DOHH2 (cell line): ENCODE measurements at regions not wholly inside any gene's neighbourhood (a gene's known extent, or its start where the extent isn't known, plus 50 kb on each side); places are given as distances from the start of the nearest gene placed in this dataset.

Experiments
- H3F3A ChIP-seq: fragments of 200-600 bp; sonication (generic), shearing (Covaris generic); 2 replicates; pipeline ENCODE4 v1.6.0; 2016; ENCODE audit warnings: antibody characterized with exemption, mild to moderate bottlenecking; ENCODE audit not compliant: control insufficient read depth, insufficient read depth
- H3K27ac ChIP-seq: fragments of 200-600 bp; sonication (generic); 2 replicates; pipeline ENCODE4 v1.5.1; 2014; ENCODE audit warnings: low read depth, mild to moderate bottlenecking, low read length, moderate library complexity
- H3K27me3 ChIP-seq: fragments of 200-600 bp; sonication (generic); 2 replicates; pipeline ENCODE4 v1.6.1; 2014; ENCODE audit warnings: mild to moderate bottlenecking, low read length, mixed read lengths; ENCODE audit not compliant: control insufficient read depth
- H3K36me3 ChIP-seq: fragments of 200-600 bp; sonication (generic); 2 replicates; pipeline ENCODE4 v1.6.1; 2014; ENCODE audit warnings: mild to moderate bottlenecking, low read length, moderate library complexity, mixed read lengths; ENCODE audit not compliant: control insufficient read depth
- H3K4me1 ChIP-seq: fragments of 200-600 bp; sonication (generic); 2 replicates; pipeline ENCODE4 v1.6.1; 2014; ENCODE audit warnings: mild to moderate bottlenecking, low read length, mixed read lengths; ENCODE audit not compliant: control insufficient read depth
- H3K4me2 ChIP-seq: fragments of 200-600 bp; sonication (generic); 2 replicates; pipeline ENCODE4 v1.6.0; 2014; ENCODE audit warnings: mild to moderate bottlenecking, low read length, moderate library complexity
- H3K4me3 ChIP-seq: fragments of 200-600 bp; sonication (generic); 2 replicates; pipeline ENCODE4 v1.5.1; 2014; ENCODE audit warnings: mild to moderate bottlenecking, low read length, mixed read lengths
- H3K79me2 ChIP-seq: fragments of 200-600 bp; sonication (generic); 2 replicates; pipeline ENCODE4 v1.6.1; 2014; ENCODE audit warnings: mild to moderate bottlenecking, low read length, mixed read lengths; ENCODE audit not compliant: control insufficient read depth
- H3K9me2 ChIP-seq: fragments of 200-600 bp; sonication (generic); replicated peaks from 2 replicates; pipeline ENCODE4 v1.6.1; 2014; ENCODE audit warnings: mild to moderate bottlenecking, low read length, mixed read lengths; ENCODE audit not compliant: control insufficient read depth
- H3K9me3 ChIP-seq: fragments of 200-600 bp; sonication (generic); 2 replicates; pipeline ENCODE4 v1.6.1; 2014; ENCODE audit warnings: antibody characterized with exemption, low read length, mixed read lengths; ENCODE audit not compliant: control insufficient read depth, insufficient read depth
- H4K20me1 ChIP-seq: fragments of 200-600 bp; sonication (generic); 2 replicates; pipeline ENCODE4 v1.6.0; 2014; ENCODE audit warnings: low read depth, mild to moderate bottlenecking, antibody characterized with exemption, low read length, moderate library complexity; ENCODE audit not compliant: control insufficient read depth, insufficient read depth
- EZH2phosphoT487 ChIP-seq: fragments of 200-600 bp; sonication (generic); IDR thresholded peaks from 2 replicates; pipeline ENCODE4 v1.6.1; 2017; ENCODE audit warnings: borderline replicate concordance, mild to moderate bottlenecking, antibody characterized with exemption, low read length, moderate library complexity, mixed read lengths
- TF ChIP-seq, protein P1 (sequence below): fragments of 200-600 bp; sonication (generic); IDR thresholded peaks from one replicate; pipeline ENCODE4 v1.5.1; 2014; ENCODE audit warnings: antibody characterized with exemption, mild to moderate bottlenecking, low read depth, low read length; ENCODE audit not compliant: poor library complexity, severe bottlenecking

DNA sequence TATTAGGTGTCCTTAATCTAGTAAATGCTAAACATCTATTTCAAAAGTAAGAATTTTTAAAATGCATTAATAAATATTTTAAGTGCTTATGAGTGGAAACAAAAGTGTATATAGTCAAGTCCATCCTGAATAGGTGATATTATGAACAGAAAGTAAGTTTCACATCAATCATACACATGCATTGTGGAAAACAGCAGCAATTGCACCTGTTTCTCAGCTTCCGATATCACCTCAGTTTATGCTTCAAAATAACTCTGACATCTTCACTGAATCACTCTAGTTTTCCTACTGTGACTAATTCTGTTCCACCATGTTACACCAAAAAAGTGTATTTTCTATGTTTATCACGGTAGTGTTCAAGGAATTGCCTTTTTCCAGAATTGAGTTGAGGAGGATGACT, 172.6 kb upstream of the MANEA start:
- H3K9me3 ChIP-seq: no peaks in the 10 kb centered on the region
- H3K4me1 ChIP-seq: no peaks in the 10 kb centered on the region
- TF ChIP-seq, protein P1, sequence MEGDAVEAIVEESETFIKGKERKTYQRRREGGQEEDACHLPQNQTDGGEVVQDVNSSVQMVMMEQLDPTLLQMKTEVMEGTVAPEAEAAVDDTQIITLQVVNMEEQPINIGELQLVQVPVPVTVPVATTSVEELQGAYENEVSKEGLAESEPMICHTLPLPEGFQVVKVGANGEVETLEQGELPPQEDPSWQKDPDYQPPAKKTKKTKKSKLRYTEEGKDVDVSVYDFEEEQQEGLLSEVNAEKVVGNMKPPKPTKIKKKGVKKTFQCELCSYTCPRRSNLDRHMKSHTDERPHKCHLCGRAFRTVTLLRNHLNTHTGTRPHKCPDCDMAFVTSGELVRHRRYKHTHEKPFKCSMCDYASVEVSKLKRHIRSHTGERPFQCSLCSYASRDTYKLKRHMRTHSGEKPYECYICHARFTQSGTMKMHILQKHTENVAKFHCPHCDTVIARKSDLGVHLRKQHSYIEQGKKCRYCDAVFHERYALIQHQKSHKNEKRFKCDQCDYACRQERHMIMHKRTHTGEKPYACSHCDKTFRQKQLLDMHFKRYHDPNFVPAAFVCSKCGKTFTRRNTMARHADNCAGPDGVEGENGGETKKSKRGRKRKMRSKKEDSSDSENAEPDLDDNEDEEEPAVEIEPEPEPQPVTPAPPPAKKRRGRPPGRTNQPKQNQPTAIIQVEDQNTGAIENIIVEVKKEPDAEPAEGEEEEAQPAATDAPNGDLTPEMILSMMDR: no peak
- TF ChIP-seq EZH2phosphoT487: no peak
- H4K20me1 ChIP-seq: no peaks in the 10 kb centered on the region
- no peaks in the 10 kb centered on the region for H3K9me2 ChIP-seq
- H3F3A ChIP-seq: no peaks in the 10 kb centered on the region
- no peaks in the 10 kb centered on the region for H3K36me3 ChIP-seq
- no peaks in the 10 kb centered on the region for H3K27me3 ChIP-seq
- no peak overlapping the region for H3K4me3 ChIP-seq
- H3K27ac ChIP-seq: no peak overlapping the region
- H3K4me2 ChIP-seq: no peak overlapping the region
- H3K79me2 ChIP-seq: no peaks in the 10 kb centered on the region

DNA sequence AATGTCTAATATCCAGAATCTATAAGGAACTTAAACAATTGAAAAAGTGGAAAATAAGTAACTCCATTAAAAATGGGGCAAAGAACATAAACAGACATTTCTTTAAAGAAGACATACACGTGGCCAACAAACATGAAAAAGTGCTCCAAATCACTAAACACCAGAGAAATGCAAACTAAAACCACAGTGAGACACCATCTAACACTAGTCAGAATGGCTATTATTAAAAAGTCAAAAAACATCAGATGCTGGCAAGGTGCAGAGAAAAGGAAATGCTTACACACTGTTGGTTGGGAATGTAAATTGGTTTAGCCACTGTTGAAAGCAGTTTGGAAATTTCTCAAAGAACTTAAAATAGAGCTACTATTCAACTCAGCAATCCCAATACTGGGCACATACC, 169.2 kb upstream of the MANEA start:
- no peak overlapping the region for H3K4me2 ChIP-seq
- no peak overlapping the region for H3K4me3 ChIP-seq
- TF ChIP-seq EZH2phosphoT487: no peak
- TF ChIP-seq, protein P1: no peak
- no peaks in the 10 kb centered on the region for H3K4me1 ChIP-seq
- no peaks in the 10 kb centered on the region for H3K79me2 ChIP-seq
- H3K9me3 ChIP-seq: no peaks in the 10 kb centered on the region
- H3K36me3 ChIP-seq: no peaks in the 10 kb centered on the region
- no peak overlapping the region for H3K27ac ChIP-seq
- H4K20me1 ChIP-seq: no peaks in the 10 kb centered on the region
- no peaks in the 10 kb centered on the region for H3K9me2 ChIP-seq
- no peaks in the 10 kb centered on the region for H3K27me3 ChIP-seq
- no peaks in the 10 kb centered on the region for H3F3A ChIP-seq

DNA sequence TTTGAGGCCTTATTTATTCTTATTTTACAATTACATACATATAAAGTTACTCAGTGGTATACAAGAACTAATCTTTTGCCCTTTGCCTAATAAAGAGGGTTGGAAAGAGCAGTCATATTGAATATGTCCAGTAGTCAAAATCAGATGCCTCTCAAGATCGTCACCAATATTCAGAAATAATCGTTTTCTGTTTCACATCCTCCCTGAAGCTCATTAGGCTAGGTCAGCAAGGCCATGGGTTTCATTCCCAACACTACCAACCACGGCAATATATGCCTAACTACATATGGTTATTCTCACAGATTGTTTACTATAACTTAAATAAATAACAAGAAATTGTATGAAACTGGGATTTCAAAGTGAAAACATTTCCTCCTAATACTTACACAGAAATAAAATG, 167.2 kb upstream of the MANEA start:
- H3K9me3 ChIP-seq: no peaks in the 10 kb centered on the region
- H4K20me1 ChIP-seq: no peaks in the 10 kb centered on the region
- no peaks in the 10 kb centered on the region for H3K79me2 ChIP-seq
- no peaks in the 10 kb centered on the region for H3K9me2 ChIP-seq
- no peaks in the 10 kb centered on the region for H3F3A ChIP-seq
- no peaks in the 10 kb centered on the region for H3K27me3 ChIP-seq
- TF ChIP-seq EZH2phosphoT487: no peak
- TF ChIP-seq, protein P1: no peak
- H3K27ac ChIP-seq: no peak overlapping the region
- H3K36me3 ChIP-seq: no peaks in the 10 kb centered on the region
- H3K4me3 ChIP-seq: no peak overlapping the region
- H3K4me2 ChIP-seq: no peak overlapping the region
- no peaks in the 10 kb centered on the region for H3K4me1 ChIP-seq

DNA sequence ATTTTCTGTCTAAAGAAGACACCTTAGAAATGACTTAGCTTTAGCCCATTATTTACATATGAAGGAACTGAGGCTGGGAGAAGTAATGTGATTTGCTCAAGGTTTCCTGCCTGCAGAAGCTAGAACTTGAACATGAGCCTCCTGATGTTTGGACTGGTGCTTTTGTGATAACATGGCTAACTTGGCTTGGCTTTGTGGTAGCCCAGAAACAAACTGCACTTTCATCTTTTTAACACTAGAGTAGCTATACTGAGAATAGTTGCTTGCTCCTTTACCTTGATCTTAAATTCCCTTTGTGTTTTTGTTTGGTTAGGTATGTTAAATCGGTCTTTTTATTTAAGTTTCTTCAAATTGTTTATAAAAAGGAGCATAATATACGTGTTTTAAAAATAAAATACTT, 163.5 kb upstream of the MANEA start:
- H3K4me1 ChIP-seq: no peaks in the 10 kb centered on the region
- no peak overlapping the region for H3K4me3 ChIP-seq
- H3K79me2 ChIP-seq: no peaks in the 10 kb centered on the region
- no peaks in the 10 kb centered on the region for H4K20me1 ChIP-seq
- no peak overlapping the region for H3K27ac ChIP-seq
- no peaks in the 10 kb centered on the region for H3K36me3 ChIP-seq
- no peaks in the 10 kb centered on the region for H3F3A ChIP-seq
- H3K9me2 ChIP-seq: no peaks in the 10 kb centered on the region; the same call in 1 of the 2 replicates
- H3K27me3 ChIP-seq: no peaks in the 10 kb centered on the region
- no peak for TF ChIP-seq EZH2phosphoT487
- TF ChIP-seq, protein P1: no peak
- no peak overlapping the region for H3K4me2 ChIP-seq
- H3K9me3 ChIP-seq: no peaks in the 10 kb centered on the region
